PC-9 (cell line): ENCODE measurements at regions not wholly inside any gene's neighbourhood (a gene's known extent, or its start where the extent isn't known, plus 50 kb on each side); places are given as distances from the start of the nearest gene placed in this dataset.

ENCODE experiments used
- BruUV-seq: library from RNA; stranded (reverse); fragments of 400-500 nt; replicated peaks from 2 replicates; lab custom pipeline; 2021; lab: Mats Ljungman, UMichigan
- CTCF ChIA-PET: fragments of 300-600 bp; sonication (Branson Sonifier 250); formaldehyde crosslinking; loops from one replicate; lab custom pipeline; 2022; ENCODE audit warnings: antibody characterized with exemption; lab: Charles Lee
- POLR2A ChIA-PET: fragments of 300-600 bp; sonication (Branson Sonifier 250); formaldehyde crosslinking; loops from one replicate; lab custom pipeline; 2022; ENCODE audit warnings: antibody characterized with exemption; ENCODE audit not compliant: unreplicated experiment; lab: Charles Lee
- DNase-seq, 2 experiments: peaks; one replicate each; pipeline versions ENCODE4 v3.0.0 to v3.0.0-alpha.2; 2015 to 2022; ENCODE audit warnings: mixed read lengths in 1 of 2
- H2AFZ ChIP-seq: fragments of 200-600 bp; sonication (generic); 2 replicates; pipeline ENCODE4 v1.8.1; 2017; ENCODE audit warnings: antibody characterized with exemption
- H3F3A ChIP-seq: fragments of 200-600 bp; sonication (generic); 2 replicates; pipeline ENCODE4 v1.8.1; 2017; ENCODE audit warnings: antibody characterized with exemption, mild to moderate bottlenecking, low read depth; ENCODE audit not compliant: insufficient read depth
- H3K27ac ChIP-seq: fragments of 200-600 bp; sonication (generic); 2 replicates; pipeline ENCODE4 v1.6.1; 2016; ENCODE audit warnings: mixed run types
- H3K27me3 ChIP-seq: fragments of 200-600 bp; sonication (generic); 2 replicates; pipeline ENCODE4 v1.6.1; 2016; ENCODE audit warnings: low read depth, mixed run types; ENCODE audit not compliant: insufficient read depth
- H3K36me3 ChIP-seq: fragments of 200-600 bp; sonication (generic); 2 replicates; pipeline ENCODE4 v1.6.1; 2016; ENCODE audit warnings: low read depth, mixed run types
- H3K4me1 ChIP-seq: fragments of 200-600 bp; sonication (generic); replicated peaks from 2 replicates; pipeline ENCODE4 v1.6.1; 2016; ENCODE audit warnings: mixed run types; ENCODE audit not compliant: insufficient read depth
- H3K4me2 ChIP-seq: fragments of 200-600 bp; sonication (generic); 2 replicates; pipeline ENCODE4 v1.6.1; 2017; ENCODE audit warnings: mixed run types
- H3K4me3 ChIP-seq: fragments of 200-600 bp; sonication (generic); 2 replicates; pipeline ENCODE4 v1.6.1; 2016; ENCODE audit warnings: mixed run types
- H3K79me2 ChIP-seq: fragments of 200-600 bp; sonication (generic); 2 replicates; pipeline ENCODE4 v1.6.1; 2017; ENCODE audit warnings: low read depth, mixed run types
- H3K9me2 ChIP-seq: fragments of 200-600 bp; sonication (generic); 2 replicates; pipeline ENCODE4 v1.8.1; 2017; ENCODE audit warnings: mild to moderate bottlenecking; ENCODE audit not compliant: insufficient read depth
- H3K9me3 ChIP-seq: fragments of 200-600 bp; sonication (generic); 2 replicates; pipeline ENCODE4 v1.8.1; 2016; ENCODE audit warnings: low read depth; ENCODE audit not compliant: insufficient read depth
- H4K20me1 ChIP-seq: fragments of 200-600 bp; sonication (generic); 2 replicates; pipeline ENCODE4 v1.8.1; 2017; ENCODE audit not compliant: insufficient read depth
- CTCF ChIP-seq: fragments of 200-600 bp; sonication (generic); conservative IDR thresholded peaks from 2 replicates; pipeline ENCODE4 v1.6.1; 2017; ENCODE audit warnings: mixed run types, antibody characterized with exemption, mild to moderate bottlenecking, moderate library complexity
- EZH2 ChIP-seq: fragments of 200-600 bp; sonication (generic); IDR thresholded peaks from 2 replicates; pipeline ENCODE4 v1.8.0; 2017; ENCODE audit warnings: antibody characterized with exemption, low read depth
- intact Hi-C: fragments of 100-400 bp; cut with micrococcal nuclease; formaldehyde crosslinking; loops from one replicate; pipeline ENCODE4 v1.10.0; 2022; ENCODE audit not compliant: unreplicated experiment

- Histone ChIP-seq H3K4me1 (no peaks in the 10 kb centered on the region), H3F3A (no peaks in the 10 kb centered on the region), H3K36me3 (no peaks in the 10 kb centered on the region), H3K79me2 (no peaks in the 10 kb centered on the region), H4K20me1 (no peaks in the 10 kb centered on the region), H3K27ac (no peak overlapping the region), H2AFZ (no peak overlapping the region), H3K4me3 (no peak overlapping the region), H3K9me3 (no peaks in the 10 kb centered on the region), H3K27me3 (peaks cover 28% of the 10 kb centered on the region; the same call in 1 of the 2 replicates), H3K4me2 (no peak overlapping the region), H3K9me2 (no peaks in the 10 kb centered on the region)
- DNase-seq, result no peak
- ChIA-PET CTCF (no interaction called here), POLR2A (no interaction called here)
- intact Hi-C loops, result no loop called here
- BruUV-seq, result no TSS peak
- no peak for TF ChIP-seq EZH2
- TF ChIP-seq CTCF, result no peak
These were observed 228.8 kb downstream of the CBLN1 start for GRCh38 chr16:49052846-49053245.

GRCh38 chr16:49051576-49051975, 230.1 kb downstream of the CBLN1 start:
- Histone ChIP-seq H3K79me2 (no peaks in the 10 kb centered on the region), H3K9me2 (no peaks in the 10 kb centered on the region), H3K4me3 (no peak overlapping the region), H3K4me1 (no peaks in the 10 kb centered on the region), H3K27me3 (peaks cover 27% of the 10 kb centered on the region; the same call in 1 of the 2 replicates), H3K27ac (no peak overlapping the region), H2AFZ (no peak overlapping the region), H3F3A (no peaks in the 10 kb centered on the region), H3K36me3 (no peaks in the 10 kb centered on the region), H4K20me1 (no peaks in the 10 kb centered on the region), H3K9me3 (no peaks in the 10 kb centered on the region), H3K4me2 (no peak overlapping the region)
- no peak for TF ChIP-seq EZH2
- no peak for TF ChIP-seq CTCF
- CTCF ChIA-PET, result no interaction called here
- intact Hi-C loops, result no loop called here
- BruUV-seq, result no TSS peak
- POLR2A ChIA-PET, result no interaction called here
- DNase-seq, result no peak

GRCh38 chr16:49050607-49051006, 231.0 kb downstream of the CBLN1 start:
- no peak for DNase-seq
- no TSS peak for BruUV-seq
- no peaks in the 10 kb centered on the region for H3K79me2 ChIP-seq
- peaks cover 20% of the 10 kb centered on the region; the same call in 1 of the 2 replicates for H3K27me3 ChIP-seq
- intact Hi-C loops, result no loop called here
- no peaks in the 10 kb centered on the region for H3F3A ChIP-seq
- H3K4me3 ChIP-seq, result no peak overlapping the region
- TF ChIP-seq CTCF (no peak), EZH2 (no peak)
- H3K36me3 ChIP-seq, result no peaks in the 10 kb centered on the region
- no peaks in the 10 kb centered on the region for H3K9me3 ChIP-seq
- ChIA-PET CTCF (no interaction called here), POLR2A (no interaction called here)
- no peaks in the 10 kb centered on the region for H4K20me1 ChIP-seq
- no peak overlapping the region for H3K27ac ChIP-seq
- H2AFZ ChIP-seq, result no peak overlapping the region
- H3K9me2 ChIP-seq, result no peaks in the 10 kb centered on the region
- no peak overlapping the region for H3K4me2 ChIP-seq
- H3K4me1 ChIP-seq, result no peaks in the 10 kb centered on the region
